Kidney tubule cell (primary cell): ENCODE measurements at regions not wholly inside any gene's neighbourhood (a gene's known extent, or its start where the extent isn't known, plus 50 kb on each side); places are given as distances from the start of the nearest gene placed in this dataset.
"Not testable (repeated sequence)": the region's sequence is repeated elsewhere in the genome, so short reads cannot be mapped to it uniquely, and the experiment has no call there.

Experiments used
- DNase-seq: peaks from one replicate; pipeline ENCODE4 v3.0.0-alpha.2; 2018; ENCODE audit warnings: low spot score

DNA sequence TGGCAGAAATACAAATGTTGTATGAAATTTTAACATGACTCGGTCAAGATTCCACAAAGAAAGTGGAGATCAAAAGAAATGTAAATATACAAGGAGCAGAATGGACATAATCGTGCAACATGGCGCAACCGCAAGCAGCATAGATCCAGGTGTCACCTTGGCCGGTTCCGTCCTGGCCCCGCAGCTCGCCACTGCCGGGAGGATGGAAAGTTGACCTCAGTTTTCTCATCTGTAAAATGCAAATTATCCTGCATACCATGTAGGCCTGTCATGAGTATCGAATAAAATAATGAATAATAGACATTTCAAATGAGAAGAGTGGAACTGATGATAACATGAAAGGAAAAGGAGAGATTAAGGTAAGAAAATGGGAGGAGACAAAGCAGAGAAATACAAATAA lies 427.3 kb upstream of the SMIM21 start:
- no peak for DNase-seq

DNA sequence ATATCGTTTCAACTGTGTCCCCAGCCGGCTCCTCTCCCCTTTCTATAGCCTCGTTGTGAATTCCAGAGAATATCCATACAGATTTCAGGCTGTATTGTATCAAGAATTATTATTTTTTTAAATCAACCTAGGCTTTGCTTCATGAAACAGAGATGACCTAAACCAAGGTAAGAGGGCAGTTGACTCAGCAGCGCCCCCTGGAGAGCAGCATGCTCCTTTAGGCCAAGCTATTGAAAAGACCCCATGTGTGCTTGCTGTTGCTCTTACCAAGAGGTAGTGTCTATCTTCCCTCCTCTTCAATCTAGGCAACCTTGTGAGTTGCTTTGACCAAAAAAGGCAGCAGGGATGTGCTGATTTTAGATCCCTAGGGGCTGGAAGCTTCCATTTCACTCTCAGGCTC lies 426.7 kb upstream of the SMIM21 start:
- DNase-seq, result no peak

DNA sequence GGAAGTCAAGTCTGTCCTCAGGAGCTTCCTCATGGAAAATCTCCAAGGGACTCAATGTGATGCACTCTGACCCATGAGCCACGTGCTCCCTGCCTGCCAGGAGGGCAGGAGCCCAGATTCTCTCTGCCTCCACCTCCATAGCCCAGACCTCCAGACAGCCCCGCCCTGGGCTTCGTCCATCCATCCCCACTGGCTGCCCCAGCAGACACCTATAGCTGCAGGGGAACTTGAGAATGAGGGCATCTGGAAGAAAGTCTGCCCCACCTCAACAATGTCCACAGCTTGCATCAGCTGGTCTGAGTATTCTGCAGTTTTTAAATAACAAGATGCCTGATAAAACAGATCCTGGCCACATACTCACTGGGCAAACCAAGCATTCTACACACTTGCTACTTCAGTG lies 418.8 kb upstream of the SMIM21 start:
- no peak for DNase-seq

DNA sequence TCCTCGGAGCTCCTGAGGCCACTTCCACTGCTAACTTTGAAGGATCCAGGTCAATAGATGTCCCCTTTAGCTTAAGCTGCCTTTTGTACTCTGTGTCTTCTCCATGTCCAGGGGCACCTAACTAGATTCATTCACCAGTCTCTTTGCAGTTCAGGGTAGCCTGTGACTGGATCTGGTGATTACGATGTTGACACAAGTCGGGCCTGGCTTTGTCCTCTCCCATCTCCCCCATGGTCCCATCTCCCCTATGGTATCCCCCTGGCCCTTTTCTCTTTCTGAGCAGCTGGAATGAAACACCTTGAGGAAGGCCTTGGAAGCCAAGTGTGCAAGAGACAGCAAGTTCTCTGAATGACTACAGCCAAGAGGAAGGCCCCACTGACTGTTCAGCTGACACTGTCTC lies 417.9 kb upstream of the SMIM21 start:
- no peak for DNase-seq

DNA sequence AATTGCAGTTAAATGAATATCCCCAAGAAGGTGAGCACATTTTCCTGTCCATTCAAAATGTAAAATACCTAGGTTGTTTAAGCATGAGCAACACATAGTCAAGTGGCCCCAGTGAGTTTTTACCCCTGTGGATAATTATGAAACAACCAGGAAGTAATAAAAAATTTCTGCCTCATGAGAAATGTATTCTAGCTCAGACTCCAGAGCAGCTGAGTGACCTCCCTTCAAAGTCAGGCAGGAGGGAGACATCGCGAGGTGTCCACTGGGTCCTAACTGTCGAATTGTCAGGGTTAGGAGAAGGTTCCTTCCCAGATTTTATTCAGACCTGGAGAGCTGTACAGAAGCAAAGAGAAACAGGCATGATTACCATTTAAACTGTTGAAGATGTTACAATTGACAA lies 416.6 kb upstream of the SMIM21 start:
- DNase-seq, result peak; percentile 42

DNA sequence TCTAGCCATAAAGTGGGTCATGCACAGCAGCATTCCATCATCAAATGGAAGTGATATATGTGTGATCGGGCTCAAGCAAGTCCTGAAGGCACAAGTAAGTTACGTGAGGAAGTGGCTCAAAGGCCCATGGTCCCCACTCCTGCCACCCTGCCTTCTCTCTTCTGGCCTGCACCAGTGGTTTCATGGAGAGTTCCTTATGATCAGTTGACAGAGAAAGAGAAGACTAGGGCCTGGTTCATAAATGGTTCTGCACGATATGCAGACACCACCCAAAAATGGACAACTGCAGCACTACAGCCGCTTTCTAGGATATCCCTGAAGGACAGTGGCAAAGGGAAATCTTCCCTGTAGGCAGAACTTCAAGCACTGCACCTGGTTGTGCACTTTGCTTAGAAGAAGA lies 412.6 kb upstream of the SMIM21 start:
- no peak for DNase-seq

DNA sequence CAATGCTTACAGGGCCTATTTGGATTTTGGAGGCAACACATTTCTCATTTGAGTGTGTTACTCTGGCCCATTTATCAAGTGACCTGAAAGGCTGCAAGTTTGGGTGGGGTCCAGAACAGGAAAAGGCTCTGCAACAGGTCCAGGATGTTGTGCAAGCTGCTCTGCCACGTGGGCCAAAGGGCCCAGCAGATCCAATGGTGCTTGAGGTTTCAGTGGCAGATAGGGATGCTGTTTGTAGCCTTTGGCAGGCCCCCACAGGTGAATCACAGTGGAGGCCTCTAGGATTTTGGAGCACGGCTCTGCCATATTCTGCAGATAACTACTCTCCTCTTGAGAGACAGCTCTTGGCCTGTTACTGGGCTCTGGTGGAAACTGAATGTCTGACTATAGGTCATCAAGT lies 412.2 kb upstream of the SMIM21 start:
- not testable (repeated sequence) for DNase-seq

DNA sequence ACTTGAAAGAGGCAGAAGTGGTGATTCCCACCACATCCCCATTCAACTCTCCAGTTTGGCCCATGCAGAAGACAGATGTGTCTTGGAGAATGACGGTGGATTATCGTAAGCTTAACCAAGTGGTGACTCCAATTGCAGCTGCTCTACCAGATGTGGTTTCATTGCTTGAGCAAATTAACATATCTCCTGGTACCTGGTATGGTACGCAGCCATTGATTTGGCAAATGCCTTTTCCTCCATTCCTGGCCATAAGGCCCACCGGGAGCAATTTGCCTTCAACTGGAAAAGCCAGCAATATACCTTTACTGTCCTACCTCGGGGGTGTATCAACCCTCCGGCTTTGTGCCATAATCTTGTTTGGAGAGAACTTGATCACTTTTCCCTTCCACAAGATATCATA lies 411.5 kb upstream of the SMIM21 start:
- no peak for DNase-seq

DNA sequence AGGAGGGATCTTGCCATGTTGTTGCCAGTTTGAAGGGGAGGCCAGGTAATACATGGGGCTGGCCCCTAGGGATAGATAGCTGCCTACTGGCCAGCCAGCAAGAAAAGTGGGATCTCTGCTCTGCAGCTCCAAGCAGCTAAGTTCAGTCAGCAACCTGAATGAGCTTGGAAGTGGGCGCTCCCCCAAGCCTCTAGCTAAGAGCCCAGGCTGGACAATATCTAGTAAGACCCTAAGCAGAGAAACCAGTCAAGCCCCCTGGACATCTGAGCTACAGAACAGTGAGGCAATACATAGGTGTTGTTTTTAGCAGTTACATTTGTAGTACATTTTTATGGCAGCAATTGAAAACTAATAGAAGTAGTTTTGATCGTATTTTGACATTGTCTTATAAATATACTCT lies 409.8 kb upstream of the SMIM21 start:
- no peak for DNase-seq

DNA sequence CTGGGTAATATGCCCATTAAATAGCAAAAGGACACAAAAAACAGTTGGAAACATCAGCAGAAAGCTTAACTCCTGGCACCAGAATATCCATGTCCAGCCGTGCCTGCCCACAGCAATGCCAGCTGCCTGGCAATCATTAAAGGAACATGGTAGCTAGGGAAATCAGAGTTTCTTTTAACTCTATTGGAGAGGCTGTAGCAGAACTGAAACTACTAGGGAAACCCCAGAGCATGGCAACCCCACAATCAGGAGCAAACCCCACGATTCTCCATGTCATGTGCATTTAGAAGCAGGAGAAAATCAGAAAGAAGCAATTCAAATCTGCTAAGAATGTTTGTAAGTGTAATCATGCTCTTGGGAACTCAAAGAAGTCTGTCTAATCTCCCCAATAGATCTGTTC lies 409.0 kb upstream of the SMIM21 start:
- no peak for DNase-seq

DNA sequence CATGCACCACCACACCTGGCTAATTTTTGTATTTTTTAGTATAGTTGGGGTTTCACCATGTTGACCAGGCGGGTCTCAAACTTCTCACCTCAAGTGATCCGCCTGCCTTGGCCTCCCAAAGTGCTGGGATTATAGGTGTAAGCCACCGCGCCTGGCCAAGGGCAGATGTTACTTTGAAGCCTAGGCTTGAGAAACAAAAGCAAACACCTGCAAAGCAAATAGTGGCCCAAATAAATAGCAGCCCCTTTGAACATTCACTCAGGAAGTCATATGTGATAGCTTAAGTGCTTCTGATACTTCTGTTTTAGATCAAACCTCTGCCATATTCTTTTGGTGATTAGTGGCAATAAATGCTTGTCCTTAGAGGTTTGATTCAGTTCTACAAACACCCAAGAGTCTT lies 404.5 kb upstream of the SMIM21 start:
- no peak for DNase-seq

DNA sequence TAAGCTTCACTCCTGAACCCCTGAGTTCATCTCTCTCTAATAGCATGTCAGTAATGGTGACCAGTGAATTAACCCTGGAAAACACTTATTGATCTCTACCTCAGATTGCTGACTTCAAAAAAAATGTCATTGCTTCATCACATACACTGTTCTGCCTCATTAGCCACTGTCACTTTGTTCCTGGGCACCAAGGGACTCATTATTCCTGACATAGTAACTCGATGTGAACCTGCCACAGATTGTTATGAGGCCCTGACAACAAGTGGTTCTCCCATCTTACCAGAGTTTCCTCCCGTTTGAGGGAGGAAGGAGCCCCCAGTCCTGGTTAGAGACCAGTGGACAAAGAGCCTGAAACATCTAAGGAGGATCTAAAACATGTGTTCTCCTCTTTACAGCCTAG lies 403.3 kb upstream of the SMIM21 start:
- no peak for DNase-seq

DNA sequence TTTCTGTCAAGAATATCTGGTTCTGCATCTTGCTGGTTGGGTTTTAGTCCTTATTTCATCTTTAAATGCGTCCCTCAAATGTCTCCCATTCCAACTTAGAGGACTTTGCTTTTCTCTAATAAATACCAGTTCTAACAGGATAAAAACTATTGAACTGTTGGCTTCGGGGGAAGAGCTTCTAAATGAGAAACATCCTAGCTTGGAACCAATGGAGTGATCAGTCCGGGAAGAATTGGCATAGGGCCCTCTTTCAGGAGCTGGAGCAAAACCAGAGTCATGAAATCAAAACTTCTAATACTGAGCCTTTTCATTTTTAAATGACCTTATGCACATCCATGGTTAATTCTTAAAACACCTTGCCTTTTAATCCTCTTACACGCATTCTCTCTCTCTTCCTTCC lies 401.6 kb upstream of the SMIM21 start:
- no peak for DNase-seq

DNA sequence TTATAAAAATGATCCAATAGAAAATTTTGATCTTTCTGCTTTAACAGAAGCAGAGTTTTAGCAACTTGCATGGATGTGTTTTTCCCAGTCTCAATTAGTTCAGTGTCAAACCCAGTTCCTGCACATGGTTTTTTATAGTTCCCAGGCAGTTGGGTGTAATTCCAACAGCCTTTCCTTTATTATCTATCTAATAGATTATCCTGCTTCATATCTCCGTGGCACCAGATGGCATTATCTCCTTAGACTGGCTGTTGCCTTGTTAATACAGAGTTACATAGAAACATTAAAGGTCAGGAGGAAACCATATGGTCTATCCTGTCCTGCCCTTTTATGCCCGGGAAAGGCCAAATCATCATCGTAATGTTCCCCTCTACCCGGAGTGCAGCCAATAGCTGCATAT lies 400.9 kb upstream of the SMIM21 start:
- no peak for DNase-seq

DNA sequence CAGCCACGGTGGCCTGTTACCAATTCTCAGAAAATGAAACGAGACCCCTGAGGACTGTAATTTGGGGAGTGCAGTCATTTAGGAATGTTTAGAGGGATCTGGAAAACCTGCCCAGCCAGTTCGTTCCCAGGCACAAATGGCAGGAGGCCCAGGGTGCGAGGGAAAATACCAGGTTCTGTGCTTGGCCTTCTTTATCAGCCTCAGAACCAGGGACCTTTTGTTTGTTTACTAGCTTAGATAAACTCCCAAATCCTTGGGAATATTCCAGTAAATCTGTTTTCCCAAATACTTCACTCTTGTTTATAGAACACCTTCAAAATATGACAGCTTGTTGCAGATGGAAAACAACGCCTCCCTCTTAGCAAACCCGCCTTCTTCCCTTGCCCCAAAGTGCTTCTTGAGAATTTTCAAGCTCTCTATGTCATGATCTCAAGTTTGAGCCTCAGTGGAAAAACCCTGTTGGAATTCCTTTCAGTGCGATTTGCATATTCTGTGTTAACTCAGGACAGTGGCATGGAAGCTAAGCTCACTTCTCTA lies 400.3 kb upstream of the SMIM21 start:
- no peak for DNase-seq

DNA sequence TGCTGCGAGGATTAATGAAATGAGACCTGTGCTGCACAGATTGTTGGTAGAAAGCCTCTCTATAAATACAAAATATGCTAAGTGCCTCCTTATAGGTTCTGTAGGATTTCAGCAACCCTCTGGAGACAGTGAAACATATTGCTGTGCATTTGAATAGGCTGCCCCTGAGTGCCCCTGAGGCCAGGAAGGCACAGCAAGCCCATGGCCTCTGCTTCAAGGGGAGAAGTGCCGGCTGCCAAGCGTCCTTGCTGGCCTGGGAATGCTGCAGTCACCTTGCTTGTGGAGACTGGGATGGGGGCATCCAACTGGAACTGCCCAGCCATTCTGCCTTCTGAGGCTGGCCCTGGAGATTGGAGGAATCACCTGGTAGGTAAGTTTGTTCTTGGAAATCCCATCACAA lies 397.2 kb upstream of the SMIM21 start:
- DNase-seq, result no peak

DNA sequence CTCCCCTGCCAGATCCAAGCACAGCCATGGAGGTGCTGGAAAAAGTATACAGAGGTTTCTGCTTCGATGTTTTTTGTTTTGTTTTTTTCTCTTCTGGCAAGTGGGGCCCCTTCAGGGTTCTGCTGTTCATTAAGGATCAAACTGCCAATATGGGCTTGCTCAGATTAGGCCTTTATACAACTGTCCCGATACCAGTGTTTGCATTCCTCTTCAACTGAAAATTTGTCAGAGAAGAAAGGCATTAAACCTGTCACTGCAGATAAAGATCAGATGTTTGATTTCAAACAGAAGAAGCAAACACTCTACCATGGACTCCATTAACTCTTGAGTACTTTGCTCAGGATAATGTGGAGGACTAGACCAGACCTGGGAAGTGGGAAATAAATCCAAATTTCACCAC lies 396.0 kb upstream of the SMIM21 start:
- DNase-seq, result no peak

DNA sequence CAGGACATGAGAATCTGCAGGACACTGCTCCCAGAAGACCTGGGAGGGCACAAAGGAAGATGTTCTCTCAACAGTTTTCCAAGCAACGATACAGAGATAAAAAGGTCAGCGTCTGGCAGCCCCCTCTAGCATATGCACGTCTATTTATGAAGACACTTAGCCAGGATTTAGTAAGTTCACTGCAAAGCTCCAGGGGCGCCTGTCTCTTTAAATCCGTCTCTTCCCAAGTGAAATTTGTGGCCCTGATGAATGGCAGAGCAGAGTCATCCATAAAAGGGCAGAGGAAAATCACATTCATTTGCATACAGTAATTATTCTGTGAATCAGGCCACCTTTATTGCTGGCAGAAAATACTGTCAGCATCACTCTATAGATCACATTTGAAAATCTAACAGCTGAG lies 390.9 kb upstream of the SMIM21 start:
- DNase-seq, result no peak

DNA sequence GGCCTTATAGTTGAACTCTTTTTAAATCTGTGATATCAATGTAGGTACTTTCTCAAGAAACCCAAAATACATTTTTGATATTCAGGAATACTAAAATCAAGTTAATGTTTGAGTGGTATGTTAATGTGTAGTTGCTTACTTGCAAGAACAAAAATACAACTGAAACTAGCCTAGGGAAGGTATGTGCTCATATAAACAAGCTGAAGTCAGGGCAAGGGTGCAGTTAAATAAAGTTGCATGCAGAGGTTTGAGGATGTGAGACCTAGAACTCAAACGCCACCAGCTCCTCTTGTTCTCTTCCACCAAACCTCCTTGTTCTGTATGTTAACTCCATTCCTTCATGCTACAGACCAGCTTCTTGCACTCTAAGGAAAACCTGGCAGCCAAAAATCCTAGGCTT lies 388.3 kb upstream of the SMIM21 start:
- DNase-seq, result no peak

DNA sequence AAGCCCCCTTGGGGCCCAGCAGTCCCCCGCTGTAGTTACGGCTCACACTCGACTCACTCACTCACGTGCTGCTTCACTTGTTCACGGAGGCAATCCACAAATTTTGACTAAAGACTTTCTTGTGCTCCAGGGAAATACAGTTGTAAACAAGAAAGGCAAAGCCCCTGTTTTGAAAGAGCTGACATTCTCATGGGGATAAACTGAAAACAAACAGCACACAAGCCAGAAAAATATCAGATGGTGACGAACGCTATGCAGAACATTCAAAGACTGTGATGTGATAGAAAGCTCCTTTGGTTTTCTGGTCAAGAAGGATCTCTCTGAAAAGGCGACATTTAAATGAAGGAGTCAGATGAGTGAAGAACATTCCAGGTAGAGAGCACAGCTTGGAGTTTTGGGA lies 385.3 kb upstream of the SMIM21 start:
- no peak for DNase-seq

DNA sequence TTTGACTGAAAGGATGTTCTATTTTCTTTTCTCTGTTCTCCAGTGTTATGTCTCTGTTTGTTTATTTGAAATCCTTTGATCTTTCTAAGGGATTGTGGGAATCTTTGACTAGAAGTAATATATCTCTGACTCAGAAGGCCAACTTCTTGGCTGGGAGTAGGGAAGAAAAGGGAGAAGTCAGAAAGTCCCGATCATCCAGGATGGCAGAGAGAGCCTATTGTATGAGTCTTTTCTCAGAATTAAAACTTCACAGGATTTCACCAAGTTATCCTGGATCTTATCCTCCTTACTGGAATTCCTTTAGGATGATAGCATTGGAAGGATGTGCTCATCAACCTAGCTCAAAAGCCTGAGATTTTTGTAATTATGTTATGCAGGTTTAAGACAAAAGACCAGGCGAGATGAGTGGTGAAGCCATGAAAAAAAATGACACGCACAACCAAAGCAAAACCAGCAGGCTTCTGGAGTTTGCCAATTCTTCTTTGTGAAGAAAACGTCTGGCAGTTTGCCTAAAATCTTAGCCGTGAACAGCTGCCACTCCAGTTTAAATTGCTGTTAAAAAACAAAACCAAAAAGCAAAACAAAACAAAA lies 383.6 kb upstream of the SMIM21 start:
- DNase-seq, result no peak

DNA sequence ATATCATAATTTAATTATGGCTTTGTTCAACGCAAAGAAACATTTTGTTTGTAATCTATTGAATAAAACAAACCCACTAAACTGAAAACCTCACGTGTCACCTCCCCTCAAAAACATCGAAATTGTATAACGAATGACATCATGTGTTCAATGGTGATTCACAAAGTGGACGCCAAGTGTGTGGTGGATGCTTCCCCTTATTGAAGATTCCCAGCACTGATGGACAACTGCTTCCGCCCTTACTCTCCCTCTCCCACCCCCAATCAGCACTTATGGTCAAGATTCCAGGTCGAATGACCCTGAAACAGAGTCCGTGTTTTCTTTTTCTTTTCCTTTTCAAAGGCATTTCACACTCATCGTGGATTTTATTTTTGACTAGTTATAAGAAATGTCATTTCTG lies 383.0 kb upstream of the SMIM21 start:
- no peak for DNase-seq

DNA sequence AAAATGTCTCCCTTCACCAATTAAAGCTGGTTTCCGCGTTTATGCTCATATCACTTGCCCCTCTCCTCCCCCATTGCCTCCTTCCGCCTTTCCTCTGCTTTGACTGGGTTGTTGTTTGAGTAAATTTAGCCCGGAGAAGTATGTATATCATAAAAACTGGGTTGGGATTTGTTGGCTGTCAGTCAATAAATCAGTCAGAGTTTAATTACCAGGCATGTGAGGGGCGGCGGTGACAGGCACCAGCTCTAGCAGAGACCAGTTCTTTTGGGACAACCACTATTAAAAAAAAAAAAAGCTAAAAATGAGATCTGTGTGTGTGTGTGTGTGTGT lies 382.4 kb upstream of the SMIM21 start:
- no peak for DNase-seq

DNA sequence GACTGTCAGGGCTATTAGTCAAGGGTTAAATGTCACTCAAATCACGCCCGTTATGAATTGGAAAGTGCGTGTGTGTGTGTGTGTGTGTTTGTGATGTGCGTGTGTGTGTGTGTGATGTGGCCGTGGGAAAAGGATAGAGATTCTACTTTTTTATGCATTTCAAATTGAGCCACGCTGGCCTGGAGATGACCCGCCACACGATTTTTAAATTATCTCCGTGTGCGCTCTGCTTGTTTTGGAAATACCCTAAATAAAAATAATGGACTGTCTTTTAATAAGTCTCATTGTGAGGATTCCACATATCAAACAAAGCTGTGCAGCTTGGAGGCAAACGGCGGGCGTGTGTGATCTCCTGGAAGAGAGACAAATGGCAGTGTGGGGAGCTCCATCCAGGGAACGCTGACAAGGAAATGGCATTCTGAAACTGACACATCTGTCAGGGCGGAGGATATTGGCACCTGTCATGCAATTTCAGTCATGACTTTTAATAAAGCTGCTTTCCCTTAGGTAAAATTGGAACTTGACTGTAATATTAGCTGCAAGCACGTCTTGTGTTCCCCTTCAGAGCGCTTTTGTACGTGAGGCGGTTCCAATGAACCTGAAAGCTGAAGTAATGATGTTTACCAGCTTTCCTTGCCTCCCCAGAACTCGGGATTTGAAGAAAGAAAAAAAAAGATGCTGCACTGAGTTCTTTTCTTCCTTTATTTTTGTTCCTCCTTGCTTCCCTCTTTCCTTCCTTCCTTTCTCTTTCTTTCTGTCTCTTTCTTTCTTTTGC lies 381.8 kb upstream of the SMIM21 start:
- DNase-seq, result no peak
